HT-29 (cell line): ENCODE measurements at regions not wholly inside any gene's neighbourhood (a gene's known extent, or its start where the extent isn't known, plus 50 kb on each side); places are given as distances from the start of the nearest gene placed in this dataset.
"Not testable (repeated sequence)": the region's sequence is repeated elsewhere in the genome, so short reads cannot be mapped to it uniquely, and the experiment has no call there.

Source experiments
- DNase-seq: peaks from one replicate; pipeline ENCODE4 v3.0.0-alpha.2; 2015; ENCODE audit warnings: low spot score

DNA sequence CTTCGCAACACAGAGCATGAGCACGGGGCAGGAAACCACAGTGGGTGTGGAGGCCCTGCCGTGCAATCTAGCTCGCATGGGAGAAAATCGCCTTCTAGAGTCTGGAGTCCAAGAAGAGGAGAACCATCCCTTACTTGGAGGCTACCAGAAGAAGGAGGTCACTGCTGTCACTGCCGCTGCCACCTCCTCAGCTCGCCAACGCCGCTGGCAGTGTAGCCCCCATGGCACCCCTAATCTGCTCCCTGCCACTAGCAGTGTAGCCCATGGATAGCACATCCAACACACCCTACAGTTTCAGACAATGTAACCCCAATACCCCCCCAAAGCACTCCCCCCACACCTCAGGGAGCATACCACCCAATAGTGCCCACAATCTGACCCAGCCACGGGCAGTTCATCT is 438.0 kb upstream of the ZNF337 start:
- DNase-seq: no peak

DNA sequence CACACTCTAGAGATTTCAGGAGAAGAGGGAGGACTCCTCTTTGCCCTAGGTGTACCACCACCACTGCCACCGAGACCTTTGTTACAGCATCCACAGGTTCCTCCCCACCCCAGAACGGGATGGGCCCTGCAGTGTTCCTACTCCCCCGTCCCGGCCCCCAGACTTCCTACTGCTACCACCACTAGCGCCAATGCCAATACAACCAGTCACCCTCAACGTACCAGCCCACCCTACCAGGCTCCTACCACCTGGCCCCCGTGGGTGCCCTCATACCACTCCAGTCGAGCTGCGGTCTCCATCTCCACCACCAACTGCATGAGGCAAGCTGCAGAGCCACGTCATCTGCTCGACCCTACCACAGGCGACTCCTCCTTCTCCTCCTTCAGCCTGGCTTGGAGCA is 437.1 kb upstream of the ZNF337 start:
- not testable (repeated sequence) for DNase-seq

DNA sequence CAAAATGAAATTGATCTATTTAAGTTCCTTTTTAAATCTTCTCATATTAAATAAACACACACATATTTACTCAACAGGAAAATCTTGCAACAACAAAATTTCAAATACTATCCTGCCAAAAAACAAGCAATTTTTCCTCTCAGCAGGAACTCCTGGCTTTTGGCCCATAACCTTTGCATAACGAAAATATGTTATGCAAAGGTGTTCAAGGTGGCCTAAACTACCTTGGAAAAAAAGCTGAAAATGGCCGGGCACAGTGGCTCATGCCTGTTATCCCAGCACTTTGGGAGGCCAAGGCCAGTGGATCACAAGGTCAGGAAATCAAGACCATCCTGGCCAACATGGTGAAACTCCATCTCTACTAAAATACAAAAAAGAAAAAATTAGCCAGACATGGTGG is 424.3 kb upstream of the ZNF337 start:
- DNase-seq: not testable (repeated sequence)

DNA sequence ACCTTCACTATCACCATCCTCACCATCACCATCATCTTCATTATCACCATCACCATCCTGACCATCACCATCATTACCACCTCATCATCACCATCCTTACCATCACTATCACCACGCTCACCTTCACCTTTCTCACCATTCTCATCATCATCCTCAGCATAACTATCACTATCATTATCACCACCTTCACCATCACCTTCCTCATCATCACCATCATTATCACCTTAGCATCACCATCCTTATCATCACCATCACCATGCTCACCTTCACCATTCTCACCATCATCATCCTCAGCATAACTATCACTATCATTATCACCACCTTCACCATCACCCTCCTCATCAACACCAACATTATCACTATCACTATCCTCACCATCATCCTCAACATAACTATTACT is 397.8 kb upstream of the ZNF337 start:
- DNase-seq: not testable (repeated sequence)

DNA sequence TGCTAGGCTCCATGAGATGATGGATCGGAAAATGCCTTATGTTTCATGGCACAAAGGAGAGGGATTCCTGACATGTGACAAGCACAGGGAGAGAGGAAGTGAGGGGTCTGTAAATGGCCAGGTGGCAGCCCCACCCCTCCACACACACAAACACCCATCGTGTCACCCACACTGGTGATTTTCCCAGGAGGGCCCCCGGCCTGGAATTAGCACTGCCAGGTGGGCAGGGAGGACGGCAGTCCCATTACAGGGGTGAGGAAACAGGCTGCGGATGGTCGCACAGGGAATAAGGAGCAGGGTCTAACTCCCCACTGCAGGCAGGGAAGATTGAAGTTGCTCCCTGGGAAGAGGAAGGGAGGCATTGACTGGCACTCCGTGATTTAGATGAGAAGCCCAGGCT is 395.3 kb upstream of the ZNF337 start:
- not testable (repeated sequence) for DNase-seq

DNA sequence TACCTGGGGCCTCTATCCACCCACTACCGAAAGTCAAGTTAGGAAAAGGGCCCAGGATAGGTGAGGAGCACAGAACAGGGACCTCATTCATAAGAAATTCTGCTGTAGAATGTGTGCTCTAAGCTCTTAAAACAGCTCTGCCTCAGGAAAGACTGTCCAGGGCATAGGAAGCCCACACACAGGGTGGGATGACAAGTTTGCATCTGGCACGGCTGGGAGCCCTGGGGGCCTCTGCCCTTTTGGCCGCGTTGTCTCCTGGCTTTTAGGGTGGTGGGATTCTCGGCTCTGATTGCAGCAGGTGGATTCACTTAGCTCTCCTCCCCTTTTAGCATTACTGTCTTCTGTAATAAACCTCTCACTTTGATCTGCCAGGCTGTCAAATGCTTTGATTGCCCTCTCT is 389.5 kb upstream of the ZNF337 start:
- DNase-seq: not testable (repeated sequence)

DNA sequence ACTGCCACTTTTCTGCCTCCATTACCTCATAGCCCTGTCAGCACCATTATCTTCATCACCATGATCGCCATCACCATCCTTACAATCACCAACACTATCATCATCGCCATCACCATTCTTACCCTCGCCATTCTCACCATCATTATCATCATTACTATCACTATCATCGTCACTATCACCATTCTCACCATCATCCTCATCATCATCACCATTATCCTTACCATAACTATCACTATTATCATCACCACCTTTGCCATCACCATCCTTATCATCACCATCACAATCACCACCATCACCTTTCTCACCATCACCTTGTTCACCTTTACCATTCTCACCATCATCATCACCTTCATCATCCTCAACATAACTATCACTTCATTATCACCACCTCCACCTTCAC is 377.3 kb upstream of the ZNF337 start:
- DNase-seq: not testable (repeated sequence)

DNA sequence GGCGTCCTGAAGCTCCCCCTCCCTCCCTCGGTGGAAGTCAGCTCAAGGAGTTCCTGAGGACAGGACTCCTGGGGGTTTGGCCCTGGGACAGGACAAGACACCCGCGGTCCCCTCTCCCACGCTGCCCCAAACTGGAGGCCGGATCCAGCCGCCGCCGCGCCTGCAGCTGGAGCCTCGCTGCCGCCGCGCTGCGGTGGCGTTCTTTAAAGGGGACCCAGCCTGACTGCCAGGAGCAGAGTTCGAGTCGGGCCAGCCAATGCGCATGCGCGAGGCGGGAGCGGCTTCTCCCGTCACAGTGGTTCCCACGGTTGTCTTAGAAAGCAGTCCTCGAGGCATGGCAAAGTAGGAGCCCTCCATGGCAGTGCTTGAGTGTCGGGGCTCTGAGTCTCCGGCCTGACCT is 362.7 kb upstream of the ZNF337 start:
- not testable (repeated sequence) for DNase-seq

DNA sequence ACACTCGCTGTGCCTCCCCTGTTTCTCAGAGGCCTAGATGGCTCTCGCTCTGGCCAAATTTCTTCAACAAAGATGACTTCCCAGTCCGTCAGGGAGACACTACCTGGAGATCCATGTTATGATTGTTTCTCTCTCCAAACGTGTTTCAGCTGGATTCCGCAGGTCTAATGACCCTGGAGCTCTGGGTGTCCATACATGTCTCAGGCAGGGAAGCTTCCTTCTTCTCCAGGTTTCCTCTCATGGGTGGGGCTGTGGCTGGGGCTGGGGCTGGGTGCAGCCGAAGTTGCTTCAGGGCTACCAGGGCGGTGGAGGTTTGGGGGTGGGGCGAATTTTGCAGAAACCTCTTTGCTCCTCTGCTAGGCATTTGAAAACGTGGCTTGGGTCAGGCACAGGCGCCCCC is 361.8 kb upstream of the ZNF337 start:
- DNase-seq: not testable (repeated sequence)

DNA sequence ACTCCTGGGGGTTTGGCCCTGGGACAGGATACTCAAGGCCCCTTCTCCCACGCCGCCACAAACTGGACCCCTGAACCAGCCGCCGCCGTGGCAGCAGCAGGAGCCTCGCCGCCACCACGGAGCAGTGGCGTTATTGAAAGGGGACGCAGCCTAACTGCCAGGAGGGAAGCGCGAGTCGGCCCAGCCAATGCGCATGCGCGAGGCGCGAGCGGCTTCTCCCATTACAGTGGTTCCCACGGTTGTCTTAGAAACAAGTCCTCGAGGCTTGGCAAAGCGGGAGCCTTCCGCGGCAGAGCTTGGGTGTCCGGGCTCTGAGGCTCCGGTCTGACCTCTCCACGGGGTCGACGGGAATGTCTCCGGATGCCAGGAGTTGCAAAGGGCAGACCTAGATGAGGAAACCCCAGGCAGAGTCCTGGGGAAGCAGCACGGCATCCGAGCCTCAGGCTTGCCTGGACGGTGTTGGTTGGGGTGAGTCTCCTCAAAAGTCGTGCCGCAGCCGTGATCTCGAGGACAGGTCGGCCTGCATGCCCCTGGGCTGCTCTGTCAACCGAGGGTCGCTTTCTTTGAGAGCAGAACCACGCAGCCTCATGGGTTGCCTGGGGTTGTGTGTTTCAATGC is 360.6 kb upstream of the ZNF337 start:
- not testable (repeated sequence) for DNase-seq

DNA sequence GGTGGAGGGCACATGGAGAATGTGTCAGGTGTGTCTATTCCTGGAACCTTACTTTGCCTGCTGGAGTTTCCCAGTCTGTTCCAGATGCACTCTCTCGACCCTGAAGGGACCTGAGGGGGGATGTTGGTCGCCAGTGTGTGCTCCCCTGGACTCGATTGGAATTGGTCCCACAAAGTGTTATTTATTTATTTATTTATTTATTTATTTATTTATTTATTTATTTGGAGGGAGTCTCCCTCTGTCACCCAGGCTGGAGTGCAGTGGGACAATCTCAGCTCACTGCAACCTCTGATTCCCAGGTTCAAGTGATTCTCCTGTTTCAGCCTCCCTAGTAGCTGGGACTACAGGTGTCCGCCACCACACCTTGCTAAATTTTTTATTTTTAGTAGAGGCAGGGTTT is 329.1 kb upstream of the ZNF337 start:
- DNase-seq: not testable (repeated sequence)

DNA sequence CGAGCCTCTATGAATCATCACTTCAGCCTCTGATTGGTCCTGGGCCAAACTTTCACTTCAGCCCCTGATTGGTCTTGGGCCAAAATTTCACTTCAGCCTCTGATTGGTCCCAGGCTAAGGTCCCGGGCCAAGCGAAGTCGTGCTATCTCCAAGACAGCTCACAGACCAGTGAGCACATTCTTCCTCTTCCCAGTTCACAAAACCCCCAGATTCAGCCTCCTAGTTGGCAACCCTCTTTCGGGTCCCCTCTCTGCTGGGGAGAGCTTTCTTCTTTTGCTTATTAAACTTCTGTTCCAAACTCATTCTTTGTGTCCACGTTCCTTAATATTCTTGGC is 314.3 kb upstream of the ZNF337 start:
- DNase-seq: not testable (repeated sequence)

DNA sequence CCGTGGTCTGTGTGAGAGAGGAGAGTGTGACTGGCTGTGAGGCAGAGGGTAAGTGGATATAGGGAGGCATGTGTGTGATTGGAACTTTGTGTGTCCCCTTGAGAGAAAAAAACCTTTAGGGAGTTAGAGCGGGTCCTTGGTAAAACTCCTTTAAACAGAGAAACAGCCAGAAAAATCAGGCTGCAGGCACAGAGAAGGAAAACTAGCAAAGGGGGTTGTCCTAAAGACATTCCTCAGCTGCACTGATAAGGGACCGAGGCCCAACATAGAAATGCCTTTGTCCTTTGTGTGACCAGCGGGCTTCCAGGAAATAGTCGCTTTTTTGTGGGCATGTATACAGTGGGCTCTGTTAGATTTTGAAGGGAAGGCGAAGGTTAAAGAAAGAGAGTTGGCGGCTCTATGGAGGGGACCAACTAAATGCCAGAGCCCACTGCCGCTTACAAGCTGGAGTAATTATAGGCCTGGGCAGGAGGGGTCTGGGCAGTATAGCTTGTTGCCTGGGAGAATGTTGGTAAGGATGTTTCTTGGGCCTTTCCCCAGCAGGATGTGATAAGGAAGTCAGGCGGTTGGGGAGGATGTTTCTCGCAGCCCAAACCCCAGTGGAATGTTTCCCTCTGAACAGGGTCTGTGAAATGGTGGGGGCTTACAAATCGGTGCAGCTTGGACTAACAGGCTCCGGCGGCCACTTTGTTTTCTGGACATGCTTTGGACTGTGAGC is 313.7 kb upstream of the ZNF337 start:
- peak; percentile 53 for DNase-seq

DNA sequence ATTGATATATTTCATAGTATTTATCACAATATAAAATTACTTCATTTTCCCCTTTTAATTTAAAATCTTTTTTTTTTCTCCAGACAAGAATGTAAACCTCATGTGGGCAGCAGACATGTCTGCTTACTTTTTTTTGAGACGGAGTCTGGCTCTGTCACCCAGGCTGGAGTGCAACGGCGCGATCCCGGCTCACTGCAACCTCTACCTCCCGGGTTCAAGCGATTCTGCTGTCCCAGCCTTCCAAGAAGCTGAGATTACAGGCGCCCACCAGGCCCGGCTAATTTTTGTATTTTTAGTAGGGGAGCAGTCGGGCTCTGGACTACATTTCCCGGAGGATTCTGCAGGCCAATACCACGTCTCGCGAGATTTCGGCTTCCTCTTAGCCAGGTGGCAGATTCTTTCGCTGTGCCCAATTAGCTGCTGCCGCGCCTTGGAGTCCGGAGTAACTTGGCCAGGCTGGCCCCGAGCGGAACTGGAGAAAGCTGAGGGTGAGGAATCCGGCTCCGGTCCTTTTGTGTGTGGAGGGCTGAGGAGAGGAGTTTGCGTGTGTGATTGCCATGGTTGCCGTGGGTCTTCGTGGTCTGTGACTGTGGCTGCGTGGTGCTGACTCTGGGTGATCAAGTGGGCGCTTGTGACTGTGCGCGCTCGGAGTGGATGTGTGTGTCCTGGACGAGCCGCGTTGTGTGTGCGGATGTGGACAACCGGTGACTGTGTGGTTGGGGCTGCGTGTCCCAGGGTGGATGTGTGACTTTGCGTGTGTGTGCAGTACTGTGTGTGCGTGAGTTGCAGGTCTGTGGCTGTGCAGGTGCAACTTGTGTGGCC is 313.0 kb upstream of the ZNF337 start:
- peak; percentile 99 for DNase-seq

DNA sequence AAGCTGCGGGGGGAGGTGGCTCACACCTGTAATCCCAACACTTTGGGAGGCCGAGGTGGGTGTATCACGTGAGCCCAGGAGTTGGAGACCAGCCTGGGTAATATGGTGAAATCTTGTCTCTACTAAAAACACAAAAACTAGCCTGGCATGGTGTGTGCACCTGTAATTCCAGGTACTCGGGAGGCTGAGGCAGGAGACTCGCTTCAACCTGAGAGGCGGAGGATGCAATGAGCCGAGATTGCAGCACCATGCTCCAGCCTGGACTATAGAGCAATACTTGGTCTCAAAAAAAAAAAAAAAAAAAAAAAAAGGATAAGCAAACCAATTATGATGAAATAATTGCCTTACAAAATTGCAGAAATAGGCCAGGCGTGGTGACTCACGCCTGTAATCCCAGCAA is 311.4 kb upstream of the ZNF337 start:
- not testable (repeated sequence) for DNase-seq

DNA sequence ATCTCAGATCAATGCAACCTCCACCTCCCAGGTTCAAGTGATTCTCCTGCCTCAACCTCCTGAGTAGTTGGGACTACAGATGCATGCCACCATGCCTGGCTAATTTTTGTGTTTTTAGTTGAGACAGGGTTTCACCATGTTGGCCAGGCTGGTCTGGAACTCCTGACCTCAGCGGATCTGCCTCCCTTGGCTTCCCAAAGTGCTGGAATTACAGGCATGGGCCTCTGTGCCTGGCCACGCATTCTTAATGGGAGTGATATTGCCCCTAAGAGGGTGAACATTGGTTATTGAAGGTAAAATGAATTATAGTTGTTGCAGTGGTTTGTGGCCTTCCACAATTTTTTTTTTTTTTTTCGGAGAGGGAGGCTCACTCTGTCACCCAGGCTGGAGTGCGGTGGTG is 309.5 kb upstream of the ZNF337 start:
- not testable (repeated sequence) for DNase-seq

DNA sequence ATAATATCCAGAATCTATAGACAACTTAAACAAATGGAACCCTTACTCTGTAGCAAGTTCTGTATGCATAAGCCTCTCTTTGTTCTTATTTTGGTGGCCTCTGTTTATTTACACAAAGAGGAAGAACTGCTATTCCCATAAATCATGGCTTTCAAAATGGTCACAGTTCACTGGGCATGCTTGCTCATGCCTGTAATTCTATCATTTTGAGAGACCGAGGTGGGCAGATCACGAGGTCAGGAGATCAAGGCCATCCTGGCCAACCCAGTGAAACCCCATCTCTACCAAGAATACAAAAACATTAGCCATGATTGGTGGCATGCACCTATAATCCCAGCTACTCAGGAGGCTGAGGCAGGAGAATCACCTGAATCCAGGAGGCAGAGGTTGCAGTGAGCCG is 307.3 kb upstream of the ZNF337 start:
- not testable (repeated sequence) for DNase-seq

DNA sequence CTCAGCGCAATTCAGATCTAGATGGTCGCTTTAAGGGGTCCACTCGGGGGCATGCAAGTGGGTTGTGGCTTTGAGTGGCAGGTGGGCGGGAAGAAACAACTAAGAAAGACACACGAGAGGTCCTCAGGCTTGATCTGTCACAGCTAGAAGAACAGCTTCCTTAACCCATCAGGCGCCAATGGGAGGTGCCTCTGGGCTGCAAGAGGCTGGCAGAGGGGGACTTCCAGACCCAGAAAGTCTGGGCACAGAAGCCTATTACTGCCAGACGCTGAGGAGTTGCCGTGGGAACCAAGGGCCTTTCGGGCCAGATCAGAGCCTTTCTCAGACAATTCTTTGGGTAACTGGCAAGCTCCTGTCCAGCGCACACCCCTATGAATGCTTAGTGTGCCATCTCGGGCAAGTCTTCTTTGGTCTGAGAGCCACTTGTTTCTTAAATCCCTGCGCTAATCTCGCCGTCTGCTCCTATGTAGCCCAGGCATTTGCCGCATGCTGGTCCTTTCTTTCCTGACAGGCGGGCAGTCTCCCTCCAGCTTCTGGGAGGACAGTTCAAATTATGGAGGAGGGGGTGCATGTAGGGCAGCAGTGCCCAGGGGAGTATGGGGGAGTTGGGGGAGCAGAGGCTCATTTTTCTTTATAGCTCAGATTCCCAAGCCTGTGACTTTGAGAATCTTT is 300.9 kb upstream of the ZNF337 start:
- not testable (repeated sequence) for DNase-seq

DNA sequence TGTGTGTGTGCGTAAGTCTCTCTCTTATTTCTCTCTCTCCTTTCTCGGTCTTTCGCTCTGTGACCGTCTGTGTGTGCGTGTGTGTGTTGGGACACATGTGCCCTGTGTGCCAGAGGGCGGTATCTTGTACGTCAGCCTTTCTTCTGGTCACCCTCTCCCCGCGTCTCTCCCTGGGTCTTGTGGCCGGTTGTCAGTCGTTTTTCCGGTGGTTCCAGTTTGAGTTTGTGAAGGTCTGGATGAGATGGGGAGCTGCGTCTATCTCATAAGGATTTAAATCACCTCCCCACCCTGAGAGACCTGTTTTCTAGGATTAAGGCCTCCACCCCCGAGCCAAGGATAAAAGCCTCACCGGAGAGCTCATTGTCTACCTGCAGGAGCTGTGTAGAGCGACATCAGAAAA is 295.5 kb upstream of the ZNF337 start:
- DNase-seq: no peak

DNA sequence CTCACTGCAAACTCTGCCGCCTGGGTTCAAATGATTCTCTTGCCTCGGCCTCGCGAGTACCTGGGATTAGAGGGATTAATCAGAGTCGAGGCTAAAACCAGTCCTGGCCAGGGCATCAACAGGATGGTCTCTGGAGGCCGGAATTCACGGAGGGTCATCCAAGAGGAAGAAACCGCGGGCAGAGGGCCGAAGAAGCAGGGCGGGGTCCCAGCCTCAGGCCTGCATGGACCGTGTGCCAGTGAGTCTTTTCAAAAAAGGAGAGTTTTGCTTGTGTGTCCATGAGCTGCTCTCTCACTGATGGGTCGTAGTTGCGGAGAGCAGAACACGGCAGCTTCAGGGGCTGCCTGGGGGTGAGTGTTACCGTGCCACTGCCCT is 295.1 kb upstream of the ZNF337 start:
- DNase-seq: no peak

DNA sequence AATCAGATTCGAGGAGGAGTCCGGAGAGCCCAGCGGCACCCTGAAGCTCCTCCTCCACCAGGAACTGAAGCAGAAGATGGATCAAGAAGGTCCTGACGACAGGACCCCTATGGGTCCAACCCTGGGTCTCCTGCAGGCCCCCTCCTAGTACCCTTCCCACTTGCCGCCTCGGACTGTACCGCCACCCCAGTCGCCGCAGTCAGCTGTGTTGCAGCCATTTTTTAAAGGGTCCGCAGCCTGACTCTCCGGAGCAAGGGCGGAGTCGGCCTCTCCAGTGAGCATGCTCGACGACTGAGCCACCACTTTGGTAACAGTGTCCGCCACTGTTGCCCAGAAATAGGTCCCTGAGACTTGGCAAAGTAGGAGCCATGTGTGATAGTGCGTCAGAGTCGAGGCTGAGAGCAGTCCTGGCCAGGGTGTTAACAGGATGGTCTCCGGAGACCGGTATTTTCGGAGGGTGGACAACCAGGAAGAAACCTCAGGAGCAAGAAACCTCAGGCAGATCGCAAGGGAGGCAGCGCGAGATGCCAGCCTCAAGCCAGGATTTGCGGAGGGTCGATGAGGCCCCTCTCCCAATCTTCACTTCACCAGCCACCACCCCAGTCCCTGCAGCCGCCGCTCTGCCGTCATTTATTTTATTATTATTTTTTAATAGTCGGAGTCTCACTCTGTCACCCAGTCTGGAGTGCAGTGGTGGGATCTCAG is 294.6 kb upstream of the ZNF337 start:
- no peak for DNase-seq

DNA sequence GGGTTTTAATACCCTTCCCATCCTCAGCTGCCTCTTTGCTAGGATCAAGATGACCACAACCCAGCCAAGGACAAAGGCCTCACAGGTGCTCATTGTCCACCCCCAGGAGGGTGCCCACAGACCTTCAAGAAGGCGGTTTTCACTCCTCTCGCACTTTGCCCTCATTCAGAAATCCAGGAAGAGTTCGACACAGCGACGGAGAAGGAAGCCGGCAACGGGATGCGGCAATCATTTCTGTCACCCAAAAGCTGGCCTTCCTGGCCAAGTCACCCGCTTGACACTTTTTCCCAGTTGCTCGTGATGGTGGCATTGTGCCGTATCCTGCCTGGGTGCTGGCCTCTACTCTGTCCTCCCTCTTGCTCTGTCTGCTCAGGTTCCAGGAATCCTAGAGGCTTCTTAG is 293.0 kb upstream of the ZNF337 start:
- not testable (repeated sequence) for DNase-seq
